ENCODE measurements at regions not wholly inside any gene's neighbourhood (a gene's known extent, or its start where the extent isn't known, plus 50 kb on each side); places are given as distances from the start of the nearest gene placed in this dataset.

GRCh38 chr20:11677428-11677827, 240.3 kb upstream of the BTBD3 start:
- no peaks in the 10 kb centered on the region for H3K4me1 ChIP-seq (ENCODE audit: control insufficient read depth in 2 of 2, insufficient read depth in 2 of 2, low read length in 2 of 2)
- H3K4me3 ChIP-seq (ENCODE audit: low read length in 2 of 2): no peak overlapping the region
- H3K9me3 ChIP-seq (ENCODE audit: control insufficient read depth in 2 of 2, insufficient read depth in 1 of 2, low read length in 1 of 2): no peaks in the 10 kb centered on the region
- no peaks in the 10 kb centered on the region for H3K36me3 ChIP-seq (ENCODE audit: control insufficient read depth in 2 of 2, insufficient read depth in 2 of 2, low read length in 1 of 2)
- H3K27ac ChIP-seq (ENCODE audit: low read depth in 1 of 2, low read length in 1 of 2): no peak overlapping the region
- no peaks in the 10 kb centered on the region for H3K27me3 ChIP-seq (ENCODE audit: control insufficient read depth in 2 of 2, insufficient read depth in 1 of 2, low read length in 1 of 2)
- no peak for DNase-seq (ENCODE audit: low read depth in 6 of 9, low spot score in 9 of 9)
- 93% methylated on average over 3 of the region's 3 CpGs for WGBS

- Histone ChIP-seq H3K9me3 (ENCODE audit: control insufficient read depth in 2 of 2, insufficient read depth in 1 of 2, low read length in 1 of 2) (no peaks in the 10 kb centered on the region), H3K27ac (ENCODE audit: low read depth in 1 of 2, low read length in 1 of 2) (no peak overlapping the region), H3K36me3 (ENCODE audit: control insufficient read depth in 2 of 2, insufficient read depth in 2 of 2, low read length in 1 of 2) (no peaks in the 10 kb centered on the region), H3K4me3 (ENCODE audit: low read length in 2 of 2) (no peak overlapping the region), H3K4me1 (ENCODE audit: control insufficient read depth in 2 of 2, insufficient read depth in 2 of 2, low read length in 2 of 2) (no peaks in the 10 kb centered on the region), H3K27me3 (ENCODE audit: control insufficient read depth in 2 of 2, insufficient read depth in 1 of 2, low read length in 1 of 2) (no peaks in the 10 kb centered on the region)
- no peak for DNase-seq (ENCODE audit: low read depth in 6 of 9, low spot score in 9 of 9)
- 96% methylated on average over 3 of the region's 3 CpGs for WGBS
These were observed 239.9 kb upstream of the BTBD3 start for GRCh38 chr20:11677836-11678235.

- H3K4me3 ChIP-seq (ENCODE audit: low read length in 2 of 2): no peak overlapping the region
- peaks cover 3 to 14% of the 10 kb centered on the region in 2 donors for H3K4me1 ChIP-seq (ENCODE audit: control insufficient read depth in 2 of 2, insufficient read depth in 2 of 2, low read length in 2 of 2)
- DNase-seq (ENCODE audit: low read depth in 6 of 9, low spot score in 9 of 9): no peak
- 96% methylated on average over 3 of the region's 3 CpGs for WGBS
- H3K27ac ChIP-seq (ENCODE audit: low read depth in 1 of 2, low read length in 1 of 2): no peak overlapping the region
- H3K36me3 ChIP-seq (ENCODE audit: control insufficient read depth in 2 of 2, insufficient read depth in 2 of 2, low read length in 1 of 2): no peaks in the 10 kb centered on the region
- peaks cover 0 to 2% of the 10 kb centered on the region in 2 donors for H3K27me3 ChIP-seq (ENCODE audit: control insufficient read depth in 2 of 2, insufficient read depth in 1 of 2, low read length in 1 of 2)
- H3K9me3 ChIP-seq (ENCODE audit: control insufficient read depth in 2 of 2, insufficient read depth in 1 of 2, low read length in 1 of 2): no peaks in the 10 kb centered on the region
These were observed 235.4 kb upstream of the BTBD3 start for GRCh38 chr20:11682285-11682684.

DNA sequence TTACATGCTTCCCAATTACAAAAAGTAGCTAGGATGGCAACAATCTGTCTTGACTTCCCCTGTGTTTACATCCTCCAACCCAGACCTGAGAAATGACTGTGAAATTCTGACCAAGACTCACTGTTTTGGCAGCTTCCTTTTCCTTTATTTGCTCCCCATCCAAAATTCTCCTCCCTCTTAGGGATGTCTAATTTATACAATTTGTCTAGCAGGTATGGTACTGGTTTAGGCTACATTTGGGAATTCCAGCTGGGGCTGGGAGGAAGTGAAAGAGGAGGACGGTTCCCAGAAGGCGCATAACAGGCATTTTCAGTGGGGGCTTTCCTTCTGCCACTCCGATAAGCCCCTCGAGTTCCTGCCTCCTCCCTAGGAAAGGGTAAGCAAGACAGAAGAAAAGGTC, 231.5 kb upstream of the BTBD3 start:
- Histone ChIP-seq H3K27me3 (ENCODE audit: control insufficient read depth in 2 of 2, insufficient read depth in 1 of 2, low read length in 1 of 2) (peaks cover 0 to 2% of the 10 kb centered on the region in 2 donors), H3K4me3 (ENCODE audit: low read length in 2 of 2) (no peak overlapping the region), H3K9me3 (ENCODE audit: control insufficient read depth in 2 of 2, insufficient read depth in 1 of 2, low read length in 1 of 2) (no peaks in the 10 kb centered on the region), H3K27ac (ENCODE audit: low read depth in 1 of 2, low read length in 1 of 2) (no peak overlapping the region), H3K4me1 (ENCODE audit: control insufficient read depth in 2 of 2, insufficient read depth in 2 of 2, low read length in 2 of 2) (peaks cover 3 to 16% of the 10 kb centered on the region in 2 donors), H3K36me3 (ENCODE audit: control insufficient read depth in 2 of 2, insufficient read depth in 2 of 2, low read length in 1 of 2) (no peaks in the 10 kb centered on the region)
- 70% methylated on average over 4 of the region's 4 CpGs for WGBS
- DNase-seq (ENCODE audit: low read depth in 6 of 9, low spot score in 9 of 9): no peak

DNA sequence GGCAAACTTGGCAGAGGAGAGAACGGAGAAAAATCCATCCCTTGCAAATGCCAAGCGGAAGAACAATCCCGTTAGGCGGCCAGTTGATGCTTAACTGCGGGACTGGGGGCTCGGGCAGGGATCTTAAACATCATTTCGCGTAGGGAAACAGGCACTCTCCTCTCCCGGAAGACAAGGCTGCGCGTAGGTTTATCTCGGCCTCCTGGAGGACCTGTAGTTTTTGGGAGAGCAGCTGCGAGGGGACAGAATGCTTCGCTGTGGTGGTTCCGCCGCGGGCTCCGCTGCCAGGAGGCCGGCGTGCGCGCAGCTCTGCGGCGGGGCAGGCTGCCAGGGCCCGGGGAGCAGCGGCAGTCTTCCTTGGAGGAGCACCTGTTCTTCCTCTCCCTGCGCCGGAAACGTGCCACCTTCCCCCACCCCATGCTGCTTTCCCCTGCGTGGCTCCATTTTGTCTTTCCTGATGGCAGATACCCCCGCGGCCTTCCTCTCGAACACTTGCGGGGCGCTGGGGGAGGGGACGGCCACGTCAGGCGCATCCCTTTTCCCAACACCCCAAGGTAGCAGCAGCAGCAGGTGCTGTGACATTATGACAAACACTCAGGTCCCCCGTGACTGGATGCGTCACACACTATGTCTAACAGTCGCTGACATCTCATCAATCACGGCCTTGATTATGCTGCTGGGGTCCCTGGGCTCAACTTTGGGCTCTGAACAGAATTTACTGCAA, 230.7 kb upstream of the BTBD3 start:
- WGBS: 16% methylated on average over 42 of the region's 42 CpGs
- peak in 5 of 9 donors; percentile 9 to 44 (median 23) for DNase-seq (ENCODE audit: low read depth in 6 of 9, low spot score in 9 of 9)
- peaks cover 0 to 2% of the 10 kb centered on the region in 2 donors for H3K27me3 ChIP-seq (ENCODE audit: control insufficient read depth in 2 of 2, insufficient read depth in 1 of 2, low read length in 1 of 2)
- peaks cover 3 to 16% of the 10 kb centered on the region in 2 donors for H3K4me1 ChIP-seq (ENCODE audit: control insufficient read depth in 2 of 2, insufficient read depth in 2 of 2, low read length in 2 of 2)
- H3K9me3 ChIP-seq (ENCODE audit: control insufficient read depth in 2 of 2, insufficient read depth in 1 of 2, low read length in 1 of 2): no peaks in the 10 kb centered on the region
- no peaks in the 10 kb centered on the region for H3K36me3 ChIP-seq (ENCODE audit: control insufficient read depth in 2 of 2, insufficient read depth in 2 of 2, low read length in 1 of 2)
- H3K27ac ChIP-seq (ENCODE audit: low read depth in 1 of 2, low read length in 1 of 2): no peak overlapping the region
- peak overlapping the region; percentile 29 to 33 for H3K4me3 ChIP-seq (ENCODE audit: low read length in 2 of 2)

DNA sequence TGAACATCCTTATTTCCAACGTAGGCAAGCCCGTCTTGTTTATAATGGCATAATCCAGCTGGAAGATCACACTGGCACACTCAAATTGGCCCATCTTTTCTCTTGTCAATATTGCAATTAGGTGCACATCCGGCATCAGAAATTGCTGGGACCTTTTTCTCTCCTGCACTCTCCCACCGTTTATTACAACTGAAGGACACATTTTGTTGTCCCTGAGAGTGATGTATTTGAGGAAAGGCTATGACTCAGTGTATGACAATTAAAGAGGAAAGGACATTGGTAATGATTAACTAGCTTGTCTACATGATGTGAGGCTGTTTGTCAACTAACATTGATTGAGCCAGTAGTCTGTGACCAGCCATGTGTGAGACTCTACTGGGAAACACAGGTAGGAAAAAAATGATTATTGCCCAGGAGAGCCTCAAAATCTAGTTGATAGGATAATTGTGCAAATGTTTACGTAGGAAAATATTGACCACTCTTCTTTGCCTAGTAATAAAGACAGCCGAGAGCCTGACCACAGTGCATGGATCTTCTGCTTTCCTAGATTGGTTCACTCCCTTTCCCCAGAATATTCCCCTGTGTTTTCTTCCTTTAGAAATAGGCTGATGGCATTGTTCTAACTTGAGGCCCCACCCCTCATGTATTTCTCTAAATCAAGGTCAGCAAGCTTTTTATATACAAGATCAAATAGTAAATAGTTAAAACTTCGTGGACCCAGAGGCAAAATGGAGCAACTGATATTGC, 230.0 kb upstream of the BTBD3 start:
- 93% methylated on average over 7 of the region's 7 CpGs for WGBS
- H3K27ac ChIP-seq (ENCODE audit: low read depth in 1 of 2, low read length in 1 of 2): no peak overlapping the region
- no peak for DNase-seq (ENCODE audit: low read depth in 6 of 9, low spot score in 9 of 9)
- no peaks in the 10 kb centered on the region for H3K36me3 ChIP-seq (ENCODE audit: control insufficient read depth in 2 of 2, insufficient read depth in 2 of 2, low read length in 1 of 2)
- peaks cover 3 to 16% of the 10 kb centered on the region in 2 donors for H3K4me1 ChIP-seq (ENCODE audit: control insufficient read depth in 2 of 2, insufficient read depth in 2 of 2, low read length in 2 of 2)
- H3K4me3 ChIP-seq (ENCODE audit: low read length in 2 of 2): no peak overlapping the region
- no peaks in the 10 kb centered on the region for H3K9me3 ChIP-seq (ENCODE audit: control insufficient read depth in 2 of 2, insufficient read depth in 1 of 2, low read length in 1 of 2)
- H3K27me3 ChIP-seq (ENCODE audit: control insufficient read depth in 2 of 2, insufficient read depth in 1 of 2, low read length in 1 of 2): peaks cover 0 to 2% of the 10 kb centered on the region in 2 donors

GRCh38 chr20:11689262-11689661, 228.4 kb upstream of the BTBD3 start:
- Histone ChIP-seq H3K27ac (ENCODE audit: low read depth in 1 of 2, low read length in 1 of 2) (no peak overlapping the region), H3K27me3 (ENCODE audit: control insufficient read depth in 2 of 2, insufficient read depth in 1 of 2, low read length in 1 of 2) (peaks cover 0 to 2% of the 10 kb centered on the region in 2 donors), H3K4me3 (ENCODE audit: low read length in 2 of 2) (no peak overlapping the region), H3K9me3 (ENCODE audit: control insufficient read depth in 2 of 2, insufficient read depth in 1 of 2, low read length in 1 of 2) (no peaks in the 10 kb centered on the region), H3K36me3 (ENCODE audit: control insufficient read depth in 2 of 2, insufficient read depth in 2 of 2, low read length in 1 of 2) (no peaks in the 10 kb centered on the region), H3K4me1 (ENCODE audit: control insufficient read depth in 2 of 2, insufficient read depth in 2 of 2, low read length in 2 of 2) (peaks cover 3 to 16% of the 10 kb centered on the region in 2 donors)
- no peak for DNase-seq (ENCODE audit: low read depth in 6 of 9, low spot score in 9 of 9)
- 94% methylated on average over 2 of the region's 2 CpGs for WGBS

DNA sequence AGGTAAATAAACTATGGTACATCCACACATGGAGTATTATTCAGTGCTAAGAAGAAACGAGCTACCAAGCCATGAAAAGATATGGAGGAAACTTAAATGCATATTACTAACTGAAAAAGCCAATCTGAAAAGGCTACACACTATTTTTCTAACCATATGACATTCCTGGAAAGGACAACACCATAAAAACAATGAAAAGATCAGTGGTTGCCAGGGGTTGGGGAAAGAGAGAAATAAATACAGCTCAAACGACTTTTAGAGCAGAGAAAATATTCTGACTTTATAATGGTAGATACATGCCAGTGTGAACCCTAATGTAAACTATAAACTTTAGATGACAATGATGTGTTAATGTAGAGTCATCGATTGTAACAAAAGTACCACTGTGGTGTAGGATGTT, 225.9 kb upstream of the BTBD3 start:
- Histone ChIP-seq H3K4me3 (ENCODE audit: low read length in 2 of 2) (no peak overlapping the region), H3K27me3 (ENCODE audit: control insufficient read depth in 2 of 2, insufficient read depth in 1 of 2, low read length in 1 of 2) (peaks cover 0 to 2% of the 10 kb centered on the region in 2 donors)

GRCh38 chr20:11692567-11692966, 225.1 kb upstream of the BTBD3 start:
- no peaks in the 10 kb centered on the region for H3K9me3 ChIP-seq (ENCODE audit: control insufficient read depth in 2 of 2, insufficient read depth in 1 of 2, low read length in 1 of 2)
- 58% methylated on average over 2 of the region's 2 CpGs for WGBS
- H3K27me3 ChIP-seq (ENCODE audit: control insufficient read depth in 2 of 2, insufficient read depth in 1 of 2, low read length in 1 of 2): no peaks in the 10 kb centered on the region
- H3K4me3 ChIP-seq (ENCODE audit: low read length in 2 of 2): no peak overlapping the region
- H3K36me3 ChIP-seq (ENCODE audit: control insufficient read depth in 2 of 2, insufficient read depth in 2 of 2, low read length in 1 of 2): no peaks in the 10 kb centered on the region
- DNase-seq (ENCODE audit: low read depth in 6 of 9, low spot score in 9 of 9): no peak
- no peaks in the 10 kb centered on the region for H3K4me1 ChIP-seq (ENCODE audit: control insufficient read depth in 2 of 2, insufficient read depth in 2 of 2, low read length in 2 of 2)
- H3K27ac ChIP-seq (ENCODE audit: low read depth in 1 of 2, low read length in 1 of 2): no peak overlapping the region

More for the DNA sequence above, 225.9 kb upstream of the BTBD3 start:
- DNase-seq (ENCODE audit: low read depth in 6 of 9, low spot score in 9 of 9): no peak
- no peaks in the 10 kb centered on the region for H3K36me3 ChIP-seq (ENCODE audit: control insufficient read depth in 2 of 2, insufficient read depth in 2 of 2, low read length in 1 of 2)
- H3K9me3 ChIP-seq (ENCODE audit: control insufficient read depth in 2 of 2, insufficient read depth in 1 of 2, low read length in 1 of 2): no peaks in the 10 kb centered on the region
- H3K4me1 ChIP-seq (ENCODE audit: control insufficient read depth in 2 of 2, insufficient read depth in 2 of 2, low read length in 2 of 2): peaks cover 0 to 5% of the 10 kb centered on the region in 2 donors
- no peak overlapping the region for H3K27ac ChIP-seq (ENCODE audit: low read depth in 1 of 2, low read length in 1 of 2)
- 90% methylated on average over 3 of the region's 3 CpGs for WGBS
